ENCODE measurements at regions not wholly inside any gene's neighbourhood (a gene's known extent, or its start where the extent isn't known, plus 50 kb on each side); places are given as distances from the start of the nearest gene placed in this dataset.

GRCh38 chr11:130700092-130700491, 216.2 kb downstream of the SNX19 start:
- TF ChIP-seq, protein P1, sequence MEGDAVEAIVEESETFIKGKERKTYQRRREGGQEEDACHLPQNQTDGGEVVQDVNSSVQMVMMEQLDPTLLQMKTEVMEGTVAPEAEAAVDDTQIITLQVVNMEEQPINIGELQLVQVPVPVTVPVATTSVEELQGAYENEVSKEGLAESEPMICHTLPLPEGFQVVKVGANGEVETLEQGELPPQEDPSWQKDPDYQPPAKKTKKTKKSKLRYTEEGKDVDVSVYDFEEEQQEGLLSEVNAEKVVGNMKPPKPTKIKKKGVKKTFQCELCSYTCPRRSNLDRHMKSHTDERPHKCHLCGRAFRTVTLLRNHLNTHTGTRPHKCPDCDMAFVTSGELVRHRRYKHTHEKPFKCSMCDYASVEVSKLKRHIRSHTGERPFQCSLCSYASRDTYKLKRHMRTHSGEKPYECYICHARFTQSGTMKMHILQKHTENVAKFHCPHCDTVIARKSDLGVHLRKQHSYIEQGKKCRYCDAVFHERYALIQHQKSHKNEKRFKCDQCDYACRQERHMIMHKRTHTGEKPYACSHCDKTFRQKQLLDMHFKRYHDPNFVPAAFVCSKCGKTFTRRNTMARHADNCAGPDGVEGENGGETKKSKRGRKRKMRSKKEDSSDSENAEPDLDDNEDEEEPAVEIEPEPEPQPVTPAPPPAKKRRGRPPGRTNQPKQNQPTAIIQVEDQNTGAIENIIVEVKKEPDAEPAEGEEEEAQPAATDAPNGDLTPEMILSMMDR (IDR thresholded peaks at IDR 0.05; ENCODE audit: borderline replicate concordance) = no peak
- no peaks in the 10 kb centered on the region for H3K4me1 ChIP-seq
- H3K27ac ChIP-seq (replicated peaks) = no peak overlapping the region
- intact Hi-C loops (cut with micrococcal nuclease) = no loop called here
- H3K4me3 ChIP-seq = no peak overlapping the region
- no peaks in the 10 kb centered on the region for H3K27me3 ChIP-seq (ENCODE audit: low read depth)
- no peak for DNase-seq
- H3K9me3 ChIP-seq (replicated peaks) = no peaks in the 10 kb centered on the region
- H3K36me3 ChIP-seq = no peaks in the 10 kb centered on the region

GRCh38 chr11:130703489-130704190, 212.6 kb downstream of the SNX19 start:
- DNase-seq = no peak
- H3K27me3 ChIP-seq (ENCODE audit: low read depth) = no peaks in the 10 kb centered on the region
- no peak overlapping the region for H3K4me3 ChIP-seq
- no peak overlapping the region for H3K27ac ChIP-seq (replicated peaks)
- intact Hi-C loops (cut with micrococcal nuclease) = no loop called here
- no peaks in the 10 kb centered on the region for H3K9me3 ChIP-seq (replicated peaks)
- H3K4me1 ChIP-seq = no peaks in the 10 kb centered on the region
- H3K36me3 ChIP-seq = no peaks in the 10 kb centered on the region
- TF ChIP-seq, protein P1 (IDR thresholded peaks at IDR 0.05; ENCODE audit: borderline replicate concordance) = no peak

DNA sequence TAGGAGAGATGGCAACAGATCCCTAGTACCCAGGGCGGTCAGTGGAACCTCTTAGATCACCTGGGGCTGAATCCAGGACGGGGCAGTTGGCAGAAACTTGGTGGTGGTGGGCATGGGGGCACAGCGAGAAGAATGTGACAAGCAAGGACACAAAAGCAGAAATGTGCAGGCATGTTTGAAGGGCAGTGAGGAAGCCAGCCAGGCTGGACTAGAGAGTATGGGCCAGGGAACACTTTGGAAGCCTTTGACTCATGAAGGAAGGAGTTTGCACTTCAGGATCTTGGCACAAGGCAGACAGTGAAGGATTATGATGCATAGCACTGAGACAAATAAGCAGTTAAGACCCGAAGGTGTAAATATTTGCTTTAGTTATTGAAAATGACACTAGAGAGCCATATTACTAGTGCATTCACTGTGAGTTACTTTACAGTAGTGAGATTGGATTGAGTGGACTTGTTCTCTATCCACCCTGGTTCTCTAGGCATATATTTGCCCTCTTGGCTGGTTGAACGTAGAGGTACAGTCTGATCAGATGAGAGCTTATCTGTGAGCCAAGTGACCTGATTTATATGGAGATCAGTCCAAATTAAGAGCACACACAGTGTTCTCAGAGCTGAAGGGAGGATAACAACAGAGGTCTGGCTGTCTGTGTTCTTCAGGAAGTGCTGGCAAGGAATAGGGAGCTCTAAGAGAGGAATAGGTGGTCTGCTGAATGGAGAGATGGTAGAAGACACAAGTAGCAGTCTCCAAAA, 210.4 kb downstream of the SNX19 start:
- TF ChIP-seq, protein P1 (IDR thresholded peaks at IDR 0.05; ENCODE audit: borderline replicate concordance) = no peak
- H3K4me1 ChIP-seq = no peaks in the 10 kb centered on the region

GRCh38 chr11:130706572-130706971, 209.7 kb downstream of the SNX19 start:
- Histone ChIP-seq H3K27ac (replicated peaks) (no peak overlapping the region), H3K4me1 (no peaks in the 10 kb centered on the region), H3K9me3 (replicated peaks) (no peaks in the 10 kb centered on the region), H3K27me3 (ENCODE audit: low read depth) (no peaks in the 10 kb centered on the region), H3K36me3 (no peaks in the 10 kb centered on the region), H3K4me3 (no peak overlapping the region)
- no peak for DNase-seq
- intact Hi-C loops (cut with micrococcal nuclease) = no loop called here
- TF ChIP-seq, protein P1 (IDR thresholded peaks at IDR 0.05; ENCODE audit: borderline replicate concordance) = no peak

More for the DNA sequence above, 210.4 kb downstream of the SNX19 start:
- intact Hi-C loops (cut with micrococcal nuclease) = no loop called here
- no peak overlapping the region for H3K4me3 ChIP-seq
- no peaks in the 10 kb centered on the region for H3K9me3 ChIP-seq (replicated peaks)
- DNase-seq = no peak
- no peak overlapping the region for H3K27ac ChIP-seq (replicated peaks)
- H3K27me3 ChIP-seq (ENCODE audit: low read depth) = no peaks in the 10 kb centered on the region
- H3K36me3 ChIP-seq = no peaks in the 10 kb centered on the region

DNA sequence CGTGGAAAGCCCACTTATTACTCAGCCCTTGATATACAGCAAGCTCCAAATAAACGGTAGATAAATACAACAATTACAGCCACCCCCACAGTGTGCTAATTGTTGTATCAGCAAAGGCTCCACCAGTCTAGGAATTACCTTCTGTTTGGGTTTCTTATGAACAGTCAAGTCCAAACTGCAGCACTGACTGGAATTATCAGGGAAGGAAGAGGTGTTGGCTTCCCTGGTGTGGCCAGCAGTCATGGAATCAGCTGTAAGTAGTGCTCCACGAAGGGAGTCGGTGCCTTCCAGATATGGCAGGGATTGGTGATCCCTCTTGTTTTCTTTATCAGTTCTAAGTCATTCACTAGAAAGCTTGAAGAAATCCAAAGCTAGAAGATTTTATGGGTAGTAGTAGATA, 209.1 kb downstream of the SNX19 start:
- no peak overlapping the region for H3K27ac ChIP-seq (replicated peaks)
- H3K27me3 ChIP-seq (ENCODE audit: low read depth) = no peaks in the 10 kb centered on the region
- no peak for DNase-seq
- no peaks in the 10 kb centered on the region for H3K36me3 ChIP-seq
- TF ChIP-seq, protein P1 (IDR thresholded peaks at IDR 0.05; ENCODE audit: borderline replicate concordance) = no peak
- H3K4me3 ChIP-seq = no peak overlapping the region
- no peaks in the 10 kb centered on the region for H3K4me1 ChIP-seq
- no peaks in the 10 kb centered on the region for H3K9me3 ChIP-seq (replicated peaks)
- intact Hi-C loops (cut with micrococcal nuclease) = no loop called here
